IPS-11a (cell line): ENCODE measurements at regions not wholly inside any gene's neighbourhood (a gene's known extent, or its start where the extent isn't known, plus 50 kb on each side); places are given as distances from the start of the nearest gene placed in this dataset.
"Not testable (repeated sequence)": the region's sequence is repeated elsewhere in the genome, so short reads cannot be mapped to it uniquely, and the experiment has no call there.

ENCODE experiments used
- H3K4me3 ChIP-seq: one replicate; pipeline ENCODE4 v1.5.1; 2013; ENCODE audit warnings: low read depth, low read length, control low read depth

DNA sequence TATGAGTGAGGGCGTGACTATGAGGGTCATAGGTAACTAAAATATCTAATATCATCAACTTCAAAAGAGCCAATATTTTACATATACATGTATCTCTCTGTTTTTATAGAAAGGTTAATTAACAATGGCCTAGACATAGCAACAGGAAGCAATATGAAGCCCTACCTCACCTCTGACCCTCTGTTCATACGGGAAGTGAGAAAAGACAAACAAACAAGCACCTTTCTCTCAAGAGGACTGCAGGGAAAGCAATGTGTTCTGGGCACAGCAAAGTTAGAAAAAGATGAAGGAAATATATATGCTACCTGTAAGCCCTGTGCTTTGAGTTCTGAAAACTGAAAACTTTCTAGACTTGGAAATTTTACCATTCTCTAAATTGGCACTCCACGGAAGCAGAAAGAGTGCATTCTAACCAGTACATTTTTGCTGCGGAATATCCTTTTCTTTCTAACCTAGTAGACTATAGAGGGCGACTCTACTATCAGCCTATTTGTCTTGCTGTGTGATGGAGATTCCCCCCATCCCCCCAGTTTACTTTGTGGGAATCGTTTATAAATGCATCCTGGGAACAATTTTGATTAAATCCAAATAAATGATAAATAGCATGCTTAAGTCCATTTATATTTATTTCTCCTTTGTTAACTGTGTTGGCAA lies 830.4 kb upstream of the FAT3 start:
- H3K4me3 ChIP-seq = no peak overlapping the region

DNA sequence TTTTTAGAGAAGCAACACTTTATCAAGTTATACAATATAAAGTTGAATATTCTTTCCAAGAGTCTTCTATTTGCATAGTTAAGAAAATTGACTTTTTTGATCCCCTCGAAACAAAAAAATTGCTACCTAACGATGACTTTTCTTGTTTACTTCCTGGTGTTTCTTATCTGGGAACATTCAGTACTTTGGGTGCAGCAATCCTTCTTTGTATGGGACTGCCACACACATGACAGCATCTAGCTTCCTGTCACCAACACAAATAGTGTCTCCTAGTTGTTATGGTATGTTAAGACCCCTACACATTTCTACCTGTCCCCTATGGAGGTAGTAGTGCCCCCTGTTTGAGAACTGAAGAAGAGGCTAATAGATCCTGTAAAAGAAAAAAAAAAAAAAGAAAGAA lies 841.7 kb upstream of the FAT3 start:
- no peak overlapping the region for H3K4me3 ChIP-seq

DNA sequence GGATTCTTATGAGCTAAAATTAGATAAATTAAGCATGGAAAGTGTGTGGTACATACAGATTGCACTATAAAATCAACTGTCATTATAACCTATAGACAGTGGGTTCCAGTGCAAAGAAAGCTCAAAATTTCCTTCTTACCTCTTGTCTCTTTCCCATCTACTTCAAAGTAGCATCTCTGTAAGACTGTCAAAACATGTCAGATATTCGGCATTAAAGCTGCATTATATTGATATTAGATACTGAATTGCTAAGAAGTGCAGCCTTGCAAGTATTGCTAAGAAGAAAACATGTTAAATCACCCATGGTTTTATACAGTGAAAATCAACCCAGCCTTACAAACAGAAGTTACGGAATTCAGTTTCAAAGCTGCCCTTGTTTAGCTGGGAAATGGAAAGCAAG lies 849.8 kb upstream of the FAT3 start:
- no peak overlapping the region for H3K4me3 ChIP-seq

DNA sequence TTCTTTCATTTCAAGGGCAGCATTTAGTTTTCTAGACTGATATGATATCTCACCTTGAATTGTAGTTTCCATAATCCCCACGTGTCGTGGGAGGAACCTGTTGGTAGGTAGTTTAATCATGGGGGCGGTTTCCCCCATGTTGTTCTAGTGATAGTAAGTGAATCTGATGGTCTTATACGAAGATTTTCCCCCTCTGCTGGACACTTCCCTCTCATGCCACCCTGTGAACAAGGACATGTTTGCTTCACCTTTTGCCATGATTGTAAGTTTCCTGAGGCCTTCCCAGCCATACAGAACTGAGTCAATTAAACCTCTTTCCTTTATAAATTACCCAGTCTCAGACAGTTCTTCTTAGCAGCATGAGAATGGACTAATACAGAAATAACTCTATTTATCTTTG lies 851.1 kb upstream of the FAT3 start:
- no peak overlapping the region for H3K4me3 ChIP-seq

DNA sequence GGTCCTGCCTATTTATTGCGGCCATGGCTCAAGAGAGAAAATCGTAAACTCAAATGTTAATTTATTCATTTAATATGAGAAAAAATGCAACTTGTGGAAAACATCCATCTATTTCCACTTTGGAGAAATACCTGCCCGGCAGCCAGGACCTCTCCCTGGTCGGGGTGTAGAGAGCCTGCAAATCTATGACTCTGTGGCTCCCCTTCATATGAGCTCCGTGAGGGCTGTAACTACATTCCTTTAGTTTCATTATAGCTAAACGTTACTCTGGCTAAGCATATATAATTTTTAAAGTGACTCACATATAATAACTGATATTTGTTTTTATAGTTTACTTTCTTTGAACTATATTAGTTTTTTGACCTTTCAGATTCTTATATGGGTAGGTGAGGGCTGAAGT lies 857.8 kb upstream of the FAT3 start:
- H3K4me3 ChIP-seq = no peak overlapping the region

DNA sequence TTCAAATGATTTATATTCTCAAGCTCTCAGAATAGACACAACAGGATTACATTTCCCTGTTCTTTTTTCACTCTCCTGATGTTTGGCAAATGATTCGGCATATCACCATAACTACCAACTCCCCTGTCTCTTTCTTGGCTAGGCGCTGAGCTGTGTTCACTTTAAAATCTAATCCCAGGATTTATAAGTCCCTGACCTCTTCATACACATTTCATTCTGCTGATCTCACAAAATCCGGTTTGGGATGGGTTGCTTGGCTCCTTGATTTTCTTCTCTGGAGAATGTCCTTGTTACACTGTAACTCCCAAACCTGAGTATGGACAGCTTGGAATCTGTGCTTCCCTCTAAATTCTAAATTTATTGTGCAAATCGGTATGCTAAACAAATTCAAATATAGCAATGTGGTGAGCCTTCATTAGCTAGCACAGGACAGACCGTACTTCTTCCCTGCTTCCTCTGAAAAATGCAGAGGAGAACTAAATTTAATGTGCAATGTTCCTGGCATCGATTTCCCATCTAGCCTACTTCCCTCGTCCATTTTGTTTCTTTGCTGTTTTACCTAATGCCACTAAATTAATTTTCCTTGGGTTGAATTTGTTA lies 858.5 kb upstream of the FAT3 start:
- no peak overlapping the region for H3K4me3 ChIP-seq

DNA sequence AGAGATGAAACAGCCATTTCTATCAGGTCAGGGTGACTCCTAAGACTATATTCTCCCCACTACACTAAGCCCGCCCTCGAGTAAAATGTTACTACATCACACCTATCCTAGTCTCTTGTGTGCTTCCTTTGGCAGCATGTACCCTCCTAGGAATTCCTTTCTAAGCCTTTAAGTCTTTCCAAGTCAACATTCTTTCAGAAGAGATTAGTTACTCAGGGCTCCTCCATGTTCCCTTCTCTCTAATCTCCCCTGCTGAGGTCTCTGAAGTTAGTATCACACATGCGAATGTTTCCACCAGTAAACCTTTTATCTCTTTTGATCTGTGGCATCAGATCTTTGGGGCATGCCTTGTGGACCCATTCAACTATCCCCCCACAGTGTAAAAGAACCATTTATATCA lies 873.7 kb upstream of the FAT3 start:
- H3K4me3 ChIP-seq = no peak overlapping the region

DNA sequence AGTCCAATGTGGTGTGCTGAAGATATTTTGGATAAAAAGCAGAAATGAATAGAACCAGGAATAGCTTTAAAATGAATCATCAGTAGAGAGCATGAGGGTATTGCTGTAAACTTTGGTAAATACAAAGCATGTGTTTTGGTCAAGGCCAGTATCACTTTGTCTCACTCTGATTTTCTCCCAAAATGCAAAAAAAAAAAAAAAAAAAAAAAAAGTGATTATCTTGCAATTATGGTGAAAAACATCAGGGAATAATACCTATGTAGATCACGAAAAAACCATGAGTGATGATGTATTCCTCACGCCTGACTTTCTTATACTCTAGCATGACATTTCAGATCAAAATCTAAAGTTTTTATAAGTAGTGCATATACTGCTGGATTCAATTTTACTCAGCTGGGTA lies 897.9 kb upstream of the FAT3 start:
- no peak overlapping the region for H3K4me3 ChIP-seq

DNA sequence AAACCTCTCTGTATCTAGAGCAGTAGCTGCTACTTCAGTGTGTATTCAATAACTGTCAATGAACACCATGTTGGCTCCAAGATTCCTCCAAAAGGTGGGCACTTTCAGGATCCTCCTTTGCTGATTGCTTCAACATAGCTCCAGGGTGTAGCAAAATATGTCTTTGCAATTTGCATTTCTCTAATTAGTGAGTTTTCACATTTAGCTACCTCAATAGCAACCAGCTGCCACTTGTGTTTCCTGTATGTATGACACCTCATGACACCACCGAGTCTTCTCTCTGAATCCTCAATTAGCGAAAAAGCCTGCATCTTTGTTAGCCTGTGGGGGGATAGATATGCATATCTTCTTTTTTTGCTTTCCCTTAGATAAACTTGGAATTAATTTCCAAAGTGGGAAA lies 898.3 kb upstream of the FAT3 start:
- no peak overlapping the region for H3K4me3 ChIP-seq

DNA sequence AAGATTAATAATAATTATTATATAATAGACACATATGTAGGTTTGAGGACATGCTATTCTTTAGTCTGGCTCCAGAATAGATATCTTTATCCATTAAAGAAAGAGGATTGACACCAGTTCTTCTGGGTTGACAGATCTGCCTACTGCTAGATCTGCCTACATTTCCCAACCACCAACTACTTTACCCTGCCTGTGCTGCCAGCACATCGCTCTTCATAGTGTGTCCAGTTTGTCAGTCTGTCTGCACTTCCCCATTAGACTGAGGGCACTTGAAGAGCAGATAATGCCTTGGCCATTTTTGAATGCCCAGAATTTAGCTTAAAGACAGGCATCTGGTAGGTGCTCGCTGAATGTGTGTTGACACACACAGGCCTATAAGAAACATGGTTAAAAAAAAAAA lies 910.1 kb upstream of the FAT3 start:
- H3K4me3 ChIP-seq = no peak overlapping the region

DNA sequence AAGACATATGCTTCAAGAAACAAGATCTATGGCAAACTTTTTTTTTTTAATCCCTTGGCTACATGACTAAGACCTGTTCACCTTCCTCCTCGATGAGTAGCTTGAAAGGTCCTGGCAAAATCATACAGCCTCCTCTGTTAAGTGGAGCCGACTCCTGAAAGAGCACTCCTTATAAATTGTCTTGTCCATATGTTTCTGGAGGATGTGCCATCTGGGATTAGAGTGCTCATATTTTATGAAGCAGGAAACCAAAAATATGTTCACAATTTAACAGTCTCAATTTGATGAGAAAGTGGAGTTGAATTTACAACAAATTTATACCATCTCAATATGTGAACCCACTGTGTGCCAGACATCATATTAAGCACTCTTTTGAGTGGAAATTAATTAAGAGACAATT lies 912.1 kb upstream of the FAT3 start:
- H3K4me3 ChIP-seq = no peak overlapping the region

DNA sequence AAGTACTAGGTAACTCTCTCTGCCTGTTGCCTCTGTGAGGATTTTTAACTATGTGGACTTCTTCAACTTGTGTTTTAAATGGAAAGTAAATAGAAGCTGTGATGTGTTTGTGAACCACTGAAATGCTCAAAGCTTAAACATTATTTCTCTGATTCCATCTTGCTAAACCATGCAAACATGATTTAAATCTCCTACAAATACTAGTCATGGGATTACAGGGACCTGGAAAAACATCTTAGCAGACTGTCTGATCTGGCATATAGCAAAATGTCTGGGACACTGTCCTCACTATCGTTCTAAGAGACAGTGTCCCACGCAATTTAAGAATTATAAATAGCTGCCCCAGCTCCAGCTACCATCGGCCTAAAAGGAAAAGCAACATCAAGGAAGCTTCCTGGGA lies 914.5 kb upstream of the FAT3 start:
- H3K4me3 ChIP-seq = no peak overlapping the region

DNA sequence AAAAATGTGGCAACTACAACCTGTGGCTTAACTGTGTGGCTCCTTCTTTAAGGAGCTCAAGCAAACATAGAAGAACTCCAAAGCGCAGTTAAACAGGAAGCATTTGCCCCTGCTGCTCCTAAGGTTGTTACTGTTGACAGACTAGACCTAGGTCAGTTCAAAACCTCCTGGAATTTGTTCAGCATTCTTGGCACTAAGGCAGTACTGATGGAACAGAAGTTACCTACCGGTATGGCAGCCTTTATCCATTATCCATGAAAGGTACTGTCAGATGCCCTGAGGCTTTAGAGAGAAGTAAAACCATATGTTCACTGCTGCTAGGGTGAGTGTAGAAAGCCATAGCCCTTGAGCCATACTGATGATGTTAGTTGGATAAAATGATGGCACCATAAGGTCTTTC lies 916.5 kb upstream of the FAT3 start:
- H3K4me3 ChIP-seq = no peak overlapping the region

DNA sequence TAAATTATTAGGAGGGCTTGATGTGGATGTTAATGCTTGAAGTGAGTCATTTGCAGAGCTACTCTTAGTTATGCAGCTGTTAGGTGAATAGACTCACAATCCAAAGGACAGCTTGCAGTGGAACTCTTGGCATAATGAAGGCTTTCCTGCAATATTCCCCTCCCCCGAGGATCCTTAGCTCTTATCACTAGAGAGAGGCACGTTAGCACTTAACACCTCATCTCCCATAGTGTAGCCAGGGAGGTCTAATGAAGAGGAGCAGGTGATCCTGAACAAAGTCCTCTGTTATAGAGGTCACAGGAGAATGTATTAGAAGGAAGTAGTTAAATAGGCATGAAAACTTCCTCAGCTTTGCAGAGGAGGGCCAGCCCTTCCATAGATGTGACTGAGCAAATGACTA lies 919.2 kb upstream of the FAT3 start:
- H3K4me3 ChIP-seq = no peak overlapping the region

DNA sequence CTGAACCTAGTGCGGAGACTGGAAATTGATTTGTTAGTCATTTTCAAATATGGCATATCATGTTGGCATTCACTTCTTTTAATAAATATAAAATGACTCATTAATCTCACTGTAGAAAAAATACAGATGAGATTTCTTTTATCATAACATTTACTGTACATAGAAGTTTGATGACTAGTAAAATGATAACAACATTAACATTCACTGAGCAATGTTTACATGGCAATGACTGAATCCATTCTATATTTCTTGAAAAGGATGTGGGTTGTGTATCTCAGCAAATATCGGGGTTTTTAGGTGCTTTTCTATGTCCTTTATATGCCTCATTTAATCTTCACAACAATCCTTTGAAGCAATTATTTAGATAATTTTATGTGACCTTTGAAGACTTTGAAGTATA lies 920.9 kb upstream of the FAT3 start:
- H3K4me3 ChIP-seq = no peak overlapping the region

DNA sequence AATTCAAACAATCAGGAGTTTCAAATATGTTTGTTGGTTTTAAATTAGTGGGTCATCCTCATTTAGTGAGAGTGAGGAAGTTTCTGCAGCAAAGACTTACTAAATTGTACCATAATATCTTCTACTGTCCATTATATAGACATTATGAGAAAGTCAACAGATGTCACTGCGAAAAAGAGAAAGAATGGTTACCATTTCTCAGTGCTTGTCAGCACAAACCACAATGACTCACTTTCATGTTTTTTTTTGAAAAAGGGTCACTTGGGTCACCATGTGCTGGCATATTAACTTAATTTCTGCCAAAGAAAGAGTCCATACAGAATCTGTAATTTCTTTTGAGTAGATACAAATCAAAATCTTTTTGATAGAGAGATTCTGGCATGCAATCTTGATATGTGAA lies 924.6 kb upstream of the FAT3 start:
- no peak overlapping the region for H3K4me3 ChIP-seq

DNA sequence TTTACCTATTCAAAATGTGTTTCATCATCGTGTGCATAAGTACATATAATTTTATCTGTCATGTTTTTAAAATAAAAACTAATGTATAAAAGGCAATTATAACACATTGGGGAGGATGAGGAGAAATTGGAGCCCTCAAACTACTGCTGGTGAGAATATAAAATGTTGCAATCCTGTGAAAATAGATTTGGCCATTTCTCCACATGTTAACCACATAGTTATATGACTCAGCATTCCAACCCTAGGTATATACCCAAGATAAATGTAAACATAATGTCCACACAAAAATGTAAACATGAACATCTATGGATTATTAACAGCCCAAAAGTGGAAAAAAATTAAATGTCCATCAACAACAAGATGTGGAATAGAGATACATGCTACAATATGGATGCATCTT lies 928.0 kb upstream of the FAT3 start:
- no peak overlapping the region for H3K4me3 ChIP-seq

DNA sequence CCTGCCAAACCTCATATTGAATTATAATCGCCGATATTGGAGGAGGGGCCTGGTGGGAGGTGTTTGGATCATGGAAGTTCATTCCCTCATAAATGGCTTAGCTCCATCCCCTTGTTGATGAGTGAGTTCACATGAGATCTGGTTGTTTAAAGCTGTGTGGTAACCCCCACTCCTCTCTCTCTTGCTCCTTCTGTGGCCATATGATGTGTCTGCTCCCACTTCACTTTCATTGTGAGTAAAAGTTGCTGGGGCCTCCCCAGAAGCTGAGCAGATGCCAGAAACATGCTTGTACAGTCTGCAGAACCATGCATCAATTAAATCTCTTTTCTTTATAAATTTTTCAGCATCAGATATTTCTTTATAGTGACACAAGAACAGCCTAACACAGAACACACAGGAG lies 929.0 kb upstream of the FAT3 start:
- no peak overlapping the region for H3K4me3 ChIP-seq

DNA sequence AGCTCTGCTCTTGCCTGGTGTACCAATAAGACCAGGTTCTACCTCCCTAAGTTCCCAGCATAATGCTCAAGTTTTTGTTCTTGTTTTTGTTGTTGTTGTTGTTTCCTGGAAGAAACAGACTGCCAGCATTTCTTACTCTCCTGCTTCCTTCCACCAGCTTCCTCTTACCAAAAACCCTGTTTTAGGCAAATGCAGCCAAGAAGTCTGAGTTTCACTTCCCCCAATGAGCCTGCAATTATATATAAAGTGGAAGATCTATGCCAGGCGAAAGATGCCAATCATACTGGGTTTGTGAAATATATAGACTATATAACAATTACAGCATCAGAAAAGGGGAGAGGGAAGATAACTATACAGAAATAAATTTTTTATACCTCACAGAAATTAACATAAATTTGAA lies 931.5 kb upstream of the FAT3 start:
- no peak overlapping the region for H3K4me3 ChIP-seq

DNA sequence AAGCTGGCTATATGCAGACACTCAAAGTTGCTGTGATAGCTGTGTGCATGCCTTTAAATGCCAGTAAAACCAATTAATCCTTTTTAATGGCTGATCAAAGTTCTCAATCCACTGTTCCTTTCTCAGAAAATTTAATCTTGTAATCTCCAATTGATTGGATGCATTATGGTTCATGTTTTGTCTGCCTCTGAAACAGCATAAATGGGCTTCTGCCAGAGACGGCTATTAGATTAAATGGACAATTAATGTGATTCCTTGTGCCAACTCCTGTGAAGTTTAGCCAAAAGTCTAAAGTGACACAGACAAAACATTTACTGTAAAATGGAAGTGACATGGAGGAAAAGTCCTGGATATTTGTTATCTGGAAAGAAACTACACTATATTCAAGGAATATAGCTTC lies 952.5 kb upstream of the FAT3 start:
- no peak overlapping the region for H3K4me3 ChIP-seq

DNA sequence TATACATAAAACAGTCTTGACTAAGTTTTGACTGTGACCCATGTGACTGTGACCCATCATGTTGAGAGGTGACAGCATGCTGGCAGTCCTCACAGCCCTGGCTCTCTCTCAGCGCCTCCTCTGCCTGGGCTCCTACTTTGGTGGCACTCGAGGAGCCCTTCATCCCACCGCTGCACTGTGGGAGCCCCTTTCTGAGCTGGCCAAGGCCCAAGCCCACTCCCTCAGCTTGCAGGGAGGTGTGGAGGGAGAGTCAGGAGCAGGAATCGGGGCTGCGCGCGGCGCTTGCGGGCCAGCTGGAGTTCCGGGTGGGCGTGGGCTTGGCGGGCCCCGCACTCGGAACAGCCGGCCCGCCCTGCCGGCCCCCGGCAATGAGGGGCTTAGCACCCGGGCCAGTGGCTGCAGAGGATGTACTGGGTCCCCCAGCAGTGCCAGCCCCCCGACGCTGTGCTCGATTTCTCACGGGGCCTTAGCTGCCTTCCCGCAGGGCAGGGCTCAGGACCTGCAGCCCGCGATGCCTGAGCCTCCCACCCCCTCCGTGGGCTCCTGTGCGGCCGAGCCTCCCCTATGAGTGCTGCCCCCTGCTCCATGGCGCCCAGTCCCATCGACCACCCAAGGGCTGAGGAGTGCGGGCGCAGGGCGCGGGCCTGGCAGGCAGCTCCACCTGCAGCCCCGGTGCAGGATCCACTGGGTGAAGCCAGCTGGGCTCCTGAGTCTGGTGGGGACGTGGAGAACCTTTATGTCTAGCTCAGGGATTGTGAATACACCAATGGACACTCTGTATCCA lies 955.9 kb upstream of the FAT3 start:
- not testable (repeated sequence) for H3K4me3 ChIP-seq

DNA sequence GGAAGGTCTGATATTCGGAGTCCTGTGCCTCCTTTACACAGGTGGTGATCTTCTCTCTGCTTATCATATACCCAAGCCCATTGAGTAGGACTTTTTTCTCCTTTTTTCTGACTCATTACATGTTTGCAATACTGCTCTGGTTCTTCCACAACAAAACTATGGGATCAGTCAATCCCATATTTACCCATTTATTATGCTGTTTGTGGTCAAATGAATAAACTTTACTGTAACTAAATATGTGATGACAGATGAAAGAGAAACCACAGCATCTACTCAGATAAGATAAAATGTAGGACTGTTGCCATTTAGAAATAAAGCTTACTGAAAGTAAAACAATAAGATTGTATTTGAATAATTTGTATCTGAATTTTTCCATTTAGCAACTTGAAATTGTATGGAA lies 958.7 kb upstream of the FAT3 start:
- H3K4me3 ChIP-seq = no peak overlapping the region

DNA sequence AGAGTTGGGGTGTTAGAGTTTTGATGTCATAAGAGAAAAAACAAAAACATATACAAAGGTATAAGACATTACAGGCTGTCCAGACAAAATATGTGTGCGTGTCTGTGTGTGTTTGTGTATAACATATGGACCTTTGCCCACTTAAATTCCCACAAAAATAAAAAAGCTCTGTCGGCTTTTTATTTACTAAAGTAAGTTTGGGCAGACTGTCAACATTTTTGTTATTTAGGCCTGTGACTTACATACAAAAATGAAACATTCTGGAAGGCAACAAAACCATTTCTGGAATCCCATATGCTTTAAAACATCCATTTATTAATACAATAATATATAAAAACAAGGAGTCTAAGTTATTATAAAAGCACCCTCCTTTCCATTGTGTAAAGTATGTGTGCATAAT lies 960.1 kb upstream of the FAT3 start:
- H3K4me3 ChIP-seq = no peak overlapping the region
